IMR-90 (cell line): ENCODE measurements at regions not wholly inside any gene's neighbourhood (a gene's known extent, or its start where the extent isn't known, plus 50 kb on each side); places are given as distances from the start of the nearest gene placed in this dataset.
"Not testable (repeated sequence)": the region's sequence is repeated elsewhere in the genome, so short reads cannot be mapped to it uniquely, and the experiment has no call there.

Source experiments
- ATAC-seq: fragments of 200-7000 bp; cut with Tn5 transposase; 2 replicates; pipeline ENCODE4 v1.9.1; 2020; ENCODE audit warnings: low read depth, mild to moderate bottlenecking, moderate library complexity
- BruUV-seq: library from RNA; stranded (reverse); fragments of 400-500 nt; replicated peaks from 2 replicates; lab custom pipeline; 2021; lab: Mats Ljungman, UMichigan
- CTCF ChIA-PET: fragments of 300-600 bp; formaldehyde crosslinking; extraction: SDS; loops from one replicate; lab custom pipeline; 2021; ENCODE audit warnings: antibody characterized with exemption; lab: Yijun Ruan, JAX
- POLR2A ChIA-PET: fragments of 300-600 bp; sonication (Branson Sonifier 250); formaldehyde crosslinking; loops from one replicate; lab custom pipeline; 2022; ENCODE audit warnings: antibody characterized with exemption; ENCODE audit not compliant: unreplicated experiment; lab: Charles Lee
- DNase-seq: peaks from one replicate; pipeline ENCODE4 v3.0.0; 2013
- H2AFZ ChIP-seq: replicated peaks from 2 replicates; pipeline ENCODE3; 2013; ENCODE audit warnings: low read length, mild to moderate bottlenecking; ENCODE audit not compliant: poor library complexity
- H2AK5ac ChIP-seq: 2 replicates; pipeline ENCODE4 v1.6.1; 2013; ENCODE audit warnings: low read depth, low read length, inconsistent platforms
- H2AK9ac ChIP-seq: replicated peaks from 2 replicates; pipeline ENCODE3; 2013; ENCODE audit warnings: mild to moderate bottlenecking, low read depth, low read length, moderate library complexity; ENCODE audit not compliant: poor library complexity
- H2BK120ac ChIP-seq: 2 replicates; pipeline ENCODE4 v1.6.1; 2013; ENCODE audit warnings: low read depth, low read length, inconsistent platforms
- H2BK15ac ChIP-seq: 3 replicates; pipeline ENCODE4 v1.6.1; 2013; ENCODE audit warnings: low read depth, low read length, inconsistent platforms
- H2BK20ac ChIP-seq: 2 replicates; pipeline ENCODE4 v1.6.1; 2013; ENCODE audit warnings: low read depth, mild to moderate bottlenecking, inconsistent platforms, low read length, moderate library complexity
- H2BK5ac ChIP-seq: 2 replicates; pipeline ENCODE4 v1.6.1; 2013; ENCODE audit warnings: mild to moderate bottlenecking, low read depth, low read length, inconsistent platforms; ENCODE audit not compliant: poor library complexity, severe bottlenecking
- H3K14ac ChIP-seq: replicated peaks from 2 replicates; pipeline ENCODE4 v1.6.1; 2013; ENCODE audit warnings: low read depth, low read length, inconsistent platforms
- H3K18ac ChIP-seq: 2 replicates; pipeline ENCODE4 v1.6.1; 2013; ENCODE audit warnings: low read depth, low read length, control low read depth
- H3K23ac ChIP-seq: 2 replicates; pipeline ENCODE4 v1.6.1; 2013; ENCODE audit warnings: low read depth, low read length, inconsistent platforms
- H3K27ac ChIP-seq: 2 replicates; pipeline ENCODE4 v1.5.1; 2013; ENCODE audit warnings: mild to moderate bottlenecking, control low read depth, low read length; ENCODE audit not compliant: insufficient read depth
- H3K27me3 ChIP-seq: 2 replicates; pipeline ENCODE4 v1.6.1; 2013; ENCODE audit warnings: low read length; ENCODE audit not compliant: control insufficient read depth, insufficient read depth
- H3K36me3 ChIP-seq: 2 replicates; pipeline ENCODE4 v1.6.1; 2013; ENCODE audit warnings: low read length, mixed read lengths; ENCODE audit not compliant: control insufficient read depth, insufficient read depth
- H3K4ac ChIP-seq: 2 replicates; pipeline ENCODE4 v1.6.1; 2013; ENCODE audit warnings: low read depth, low read length, inconsistent platforms
- H3K4me1 ChIP-seq: 2 replicates; pipeline ENCODE4 v1.6.1; 2013; ENCODE audit warnings: low read length, mixed read lengths; ENCODE audit not compliant: control insufficient read depth, insufficient read depth
- H3K4me2 ChIP-seq: 2 replicates; pipeline ENCODE4 v1.6.1; 2013; ENCODE audit warnings: low read depth, mild to moderate bottlenecking, control low read depth, low read length, moderate library complexity
- H3K4me3 ChIP-seq: 2 replicates; pipeline ENCODE4 v1.5.1; 2013; ENCODE audit warnings: low read depth, mild to moderate bottlenecking, control low read depth, low read length, moderate library complexity; ENCODE audit not compliant: insufficient read depth
- H3K56ac ChIP-seq: 2 replicates; pipeline ENCODE4 v1.6.1; 2013; ENCODE audit warnings: low read length, inconsistent platforms; ENCODE audit not compliant: insufficient read depth; ENCODE audit errors: extremely low read depth
- H3K79me1 ChIP-seq, 2 experiments: 2 replicates each; pipeline ENCODE4 v1.6.1; 2013; ENCODE audit warnings: low read length in 2 of 2, inconsistent platforms in 1 of 2, low read depth in 1 of 2
- H3K9ac ChIP-seq: 2 replicates; pipeline ENCODE4 v1.6.1; 2013; ENCODE audit warnings: low read depth, low read length, control low read depth
- H3K9me1 ChIP-seq: 2 replicates; pipeline ENCODE4 v1.6.1; 2013; ENCODE audit warnings: low read length, inconsistent platforms; ENCODE audit not compliant: insufficient read depth
- H3K9me3 ChIP-seq: 2 replicates; pipeline ENCODE4 v1.6.1; 2013; ENCODE audit warnings: low read length; ENCODE audit not compliant: control insufficient read depth, insufficient read depth
- H4K20me1 ChIP-seq: 2 replicates; pipeline ENCODE4 v1.6.1; 2013; ENCODE audit warnings: low read length, inconsistent platforms; ENCODE audit not compliant: insufficient read depth
- H4K5ac ChIP-seq: 2 replicates; pipeline ENCODE4 v1.6.1; 2013; ENCODE audit warnings: mild to moderate bottlenecking, low read depth, low read length, control low read depth
- H4K8ac ChIP-seq, 2 experiments: 2 replicates each; pipeline ENCODE4 v1.6.1; 2013; ENCODE audit warnings: low read depth in 2 of 2, low read length in 2 of 2, control low read depth in 1 of 2, inconsistent platforms in 1 of 2
- H4K91ac ChIP-seq: 2 replicates; pipeline ENCODE4 v1.6.1; 2013; ENCODE audit warnings: low read depth, low read length, inconsistent platforms; ENCODE audit not compliant: insufficient read depth
- WGBS, 2 experiments: methylation state at CpG; one replicate each; pipeline versions ENCODE4 v1.1.5 to v1.1.7; 2013; ENCODE audit warnings: missing lambda C conversion rate in 2 of 2; ENCODE audit not compliant: insufficient read length in 1 of 2; ENCODE audit errors: extremely low coverage in 2 of 2; 5-methylcytosine and 5-hydroxymethylcytosine counted together
- dilution Hi-C: fragments of 300-500 bp; cut with HindIII; formaldehyde crosslinking; loops from one replicate; pipeline ENCODE4 v1.14.3; 2018; ENCODE audit warnings: low sequenced_read_pairs; ENCODE audit not compliant: unreplicated experiment
- in situ Hi-C: fragments of 300-500 bp; cut with MboI; formaldehyde crosslinking; loops from 3 replicates; pipeline ENCODE4 v1.14.3; 2019; ENCODE audit warnings: low sequenced_read_pairs, inconsistent platforms, mixed read lengths
- intact Hi-C: fragments of 100-400 bp; cut with micrococcal nuclease; formaldehyde crosslinking; loops from 2 replicates; pipeline ENCODE4 v1.10.0; 2022

- H4K20me1 ChIP-seq, H3K23ac ChIP-seq, H3K4me1 ChIP-seq, ATAC-seq, H3K4me3 ChIP-seq, H3K9me1 ChIP-seq, in situ Hi-C loops, H2AK9ac ChIP-seq, H3K14ac ChIP-seq, H3K36me3 ChIP-seq, POLR2A ChIA-PET, CTCF ChIA-PET, H2BK15ac ChIP-seq, H2AFZ ChIP-seq, H3K4me2 ChIP-seq, BruUV-seq, H3K9me3 ChIP-seq, H4K5ac ChIP-seq, H3K79me1 ChIP-seq, H3K9ac ChIP-seq, H3K27ac ChIP-seq, DNase-seq, H2BK120ac ChIP-seq, H2BK5ac ChIP-seq, H2BK20ac ChIP-seq, H2AK5ac ChIP-seq, dilution Hi-C loops, H3K18ac ChIP-seq, H3K4ac ChIP-seq, H4K91ac ChIP-seq, H3K56ac ChIP-seq, H4K8ac ChIP-seq: not testable (repeated sequence)
- WGBS, 2 experiments, result no CpG with 5 or more reads among the region's 2 CpGs
- H3K27me3 ChIP-seq, result peaks cover 15% of the 10 kb centered on the region
- intact Hi-C loops, result loop anchor here (10.0 kb wide), 1 partner anchor 192 kb away; the partner anchor contains the start of genes C2CD4A and VPS13C
Observed at GRCh38 chr15:62256430-62256829, 91.3 kb upstream of the C2CD4B start.
